ENCODE measurements at regions not wholly inside any gene's neighbourhood (a gene's known extent, or its start where the extent isn't known, plus 50 kb on each side); places are given as distances from the start of the nearest gene placed in this dataset.

GRCh38 chr2:226251661-226252060 lies 548.0 kb downstream of the IRS1 start:
- TF ChIP-seq POLR2AphosphoS5 (IDR thresholded peaks at IDR 0.05; ENCODE audit: low read depth, low read length) (no peak), POLR2A (IDR thresholded peaks at IDR 0.05; ENCODE audit: low read depth, low read length) (no peak)

Data from GM12892 (cell line).